ENCODE measurements at regions not wholly inside any gene's neighbourhood (a gene's known extent, or its start where the extent isn't known, plus 50 kb on each side); places are given as distances from the start of the nearest gene placed in this dataset.

DNA sequence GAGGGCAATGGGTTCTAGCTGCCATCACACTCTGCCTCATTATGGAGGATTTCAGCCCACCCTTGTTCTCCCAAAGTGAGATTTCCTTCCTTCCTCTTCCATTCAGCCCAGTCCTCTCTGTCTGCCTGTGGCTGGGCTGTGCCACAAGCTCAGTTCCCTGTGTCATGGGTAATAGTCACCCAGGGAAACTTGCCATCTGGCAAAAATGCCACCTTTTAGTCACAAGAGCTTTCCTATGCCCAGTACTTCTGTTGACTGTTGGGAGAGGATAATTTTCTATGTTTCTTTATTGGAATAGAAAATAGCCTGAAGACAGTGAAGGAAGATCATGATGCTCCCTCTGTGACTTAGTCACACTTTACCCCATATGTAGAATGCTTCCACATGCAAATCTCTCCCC is 71.4 kb downstream of the TLR4 start:
- ATAC-seq (no peak), DNase-seq (no peak)
- peaks cover 16% of the 10 kb centered on the region for H3K27me3 Mint-ChIP-seq
- H3K27ac Mint-ChIP-seq: no peak overlapping the region
- peaks cover 7% of the 10 kb centered on the region for H3K4me1 Mint-ChIP-seq
- H3K9me3 ChIP-seq (ENCODE audit: control insufficient read depth, low read length, poor library complexity, severe bottlenecking): no peaks in the 10 kb centered on the region
- peaks cover 2% of the 10 kb centered on the region for H3K36me3 Mint-ChIP-seq (ENCODE audit: low read depth)
- H3K4me3 Mint-ChIP-seq: no peak overlapping the region

DNA sequence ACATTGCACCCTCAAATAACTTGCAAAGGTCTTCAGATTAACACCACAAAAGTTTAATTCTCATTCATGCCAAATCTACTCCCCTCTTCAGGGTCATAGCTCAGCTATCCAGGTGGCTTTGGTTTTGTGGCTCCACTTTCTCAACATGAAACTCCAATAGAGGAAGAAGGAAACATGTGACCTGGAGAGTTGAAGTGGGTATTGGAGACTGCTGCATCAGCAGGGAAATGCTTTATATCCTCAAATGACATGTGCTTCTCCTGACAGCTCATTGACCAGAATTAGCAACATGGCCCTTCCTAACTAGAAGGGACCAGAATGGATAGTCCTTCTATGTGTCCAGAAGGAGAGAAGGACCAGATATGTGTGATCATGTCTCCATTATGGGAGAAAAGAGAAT is 73.6 kb downstream of the TLR4 start:
- Mint-ChIP-seq H3K4me1 (peaks cover 9% of the 10 kb centered on the region), H3K36me3 (ENCODE audit: low read depth) (no peaks in the 10 kb centered on the region), H3K27me3 (peaks cover 7% of the 10 kb centered on the region), H3K27ac (no peak overlapping the region), H3K4me3 (no peak overlapping the region)
- ATAC-seq: no peak
- H3K9me3 ChIP-seq (ENCODE audit: control insufficient read depth, low read length, poor library complexity, severe bottlenecking): no peaks in the 10 kb centered on the region
- no peak for DNase-seq

DNA sequence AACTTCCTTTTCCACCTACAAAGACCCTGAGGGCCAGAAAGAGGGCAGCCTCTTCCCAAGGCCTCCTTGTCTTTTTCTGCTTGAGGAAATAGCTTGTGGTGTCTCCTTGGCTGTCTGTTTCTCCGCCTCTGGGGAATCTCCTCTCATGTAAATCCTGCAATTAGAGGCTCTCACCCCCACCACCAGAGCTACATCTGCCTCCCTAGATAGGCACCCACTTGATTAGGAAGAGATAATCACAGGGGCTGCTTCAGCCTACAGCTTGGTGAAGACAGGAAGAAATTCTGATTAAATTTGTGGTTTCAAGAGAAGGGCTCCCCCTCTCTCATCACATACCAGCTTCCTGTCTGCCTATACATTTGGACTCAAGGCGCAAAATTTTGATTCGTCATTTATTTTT is 75.6 kb downstream of the TLR4 start:
- Mint-ChIP-seq H3K27ac (peak overlapping the region; percentile 43), H3K4me3 (no peak overlapping the region), H3K27me3 (peaks cover 4% of the 10 kb centered on the region), H3K4me1 (peaks cover 9% of the 10 kb centered on the region), H3K36me3 (ENCODE audit: low read depth) (no peaks in the 10 kb centered on the region)
- DNase-seq: no peak
- no peaks in the 10 kb centered on the region for H3K9me3 ChIP-seq (ENCODE audit: control insufficient read depth, low read length, poor library complexity, severe bottlenecking)
- ATAC-seq: no peak

DNA sequence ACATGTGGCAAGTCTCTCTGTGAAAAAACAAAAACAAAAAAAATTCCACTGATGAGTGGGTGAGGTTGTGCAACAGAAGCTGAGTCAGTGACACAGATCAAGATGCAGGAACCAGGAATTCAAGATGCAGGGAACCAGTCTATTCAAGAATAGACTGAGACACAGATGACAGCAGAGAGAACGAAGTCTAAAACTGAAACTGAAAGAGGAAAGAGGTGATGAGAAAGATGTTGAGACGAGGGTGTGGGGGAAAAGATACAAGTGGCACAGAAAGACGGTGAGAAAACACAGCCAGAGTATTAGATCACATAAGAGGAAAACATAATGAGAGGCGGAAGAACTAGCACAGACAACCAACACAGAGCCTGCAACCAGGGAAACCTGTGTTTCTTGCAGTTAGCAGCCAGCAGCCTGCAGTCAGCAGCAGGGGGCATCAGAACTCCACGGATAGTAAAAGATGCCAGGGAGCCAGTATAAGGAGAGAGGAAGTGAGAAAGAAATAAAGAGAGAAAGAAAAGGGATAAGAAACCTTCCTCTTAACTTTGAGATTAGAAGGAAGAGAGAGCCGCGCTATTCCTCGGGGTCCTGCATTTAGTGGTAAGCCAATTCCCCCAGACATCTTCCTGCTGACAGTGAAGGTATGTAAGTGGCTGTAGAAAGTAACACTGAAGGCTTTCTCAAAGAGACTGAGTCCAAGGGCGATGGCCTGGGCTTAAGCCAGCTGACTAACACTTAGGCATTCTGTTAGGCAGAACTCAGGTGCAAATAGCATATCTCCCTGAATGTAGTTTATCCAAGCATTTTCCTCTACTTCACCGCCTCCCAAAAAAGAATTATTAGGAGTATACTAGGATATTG is 79.0 kb downstream of the TLR4 start:
- H3K27ac Mint-ChIP-seq: no peak overlapping the region
- no peaks in the 10 kb centered on the region for H3K27me3 Mint-ChIP-seq
- H3K4me1 Mint-ChIP-seq: peaks cover 9% of the 10 kb centered on the region
- peak; percentile 80 for ATAC-seq
- H3K9me3 ChIP-seq (ENCODE audit: control insufficient read depth, low read length, poor library complexity, severe bottlenecking): no peaks in the 10 kb centered on the region
- DNase-seq: peak; percentile 11 to 58 (median 24)
- H3K36me3 Mint-ChIP-seq (ENCODE audit: low read depth): no peaks in the 10 kb centered on the region
- H3K4me3 Mint-ChIP-seq: no peak overlapping the region

DNA sequence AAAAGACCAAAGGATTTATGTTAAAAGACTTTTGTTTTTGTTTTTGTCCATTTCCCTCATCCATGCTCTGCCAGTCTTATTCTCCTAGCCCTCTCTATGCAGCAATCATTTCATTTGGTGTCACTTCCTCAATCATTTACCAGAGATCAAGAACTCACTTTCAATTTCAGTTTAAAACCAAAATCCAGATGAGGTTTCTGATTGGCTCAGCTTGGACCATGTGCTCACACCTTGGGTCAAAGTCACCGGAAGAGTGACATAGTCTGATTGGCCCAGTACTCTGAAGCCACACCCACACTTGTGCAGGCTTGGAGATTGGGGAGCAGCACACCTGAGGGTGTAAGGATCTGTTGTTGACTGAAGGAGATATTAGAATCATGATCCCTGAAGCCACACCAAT is 79.6 kb downstream of the TLR4 start:
- Mint-ChIP-seq H3K27me3 (no peaks in the 10 kb centered on the region), H3K4me3 (no peak overlapping the region), H3K36me3 (ENCODE audit: low read depth) (no peaks in the 10 kb centered on the region), H3K27ac (no peak overlapping the region), H3K4me1 (peaks cover 9% of the 10 kb centered on the region)
- no peak for DNase-seq
- H3K9me3 ChIP-seq (ENCODE audit: control insufficient read depth, low read length, poor library complexity, severe bottlenecking): no peaks in the 10 kb centered on the region
- peak; percentile 75 for ATAC-seq

DNA sequence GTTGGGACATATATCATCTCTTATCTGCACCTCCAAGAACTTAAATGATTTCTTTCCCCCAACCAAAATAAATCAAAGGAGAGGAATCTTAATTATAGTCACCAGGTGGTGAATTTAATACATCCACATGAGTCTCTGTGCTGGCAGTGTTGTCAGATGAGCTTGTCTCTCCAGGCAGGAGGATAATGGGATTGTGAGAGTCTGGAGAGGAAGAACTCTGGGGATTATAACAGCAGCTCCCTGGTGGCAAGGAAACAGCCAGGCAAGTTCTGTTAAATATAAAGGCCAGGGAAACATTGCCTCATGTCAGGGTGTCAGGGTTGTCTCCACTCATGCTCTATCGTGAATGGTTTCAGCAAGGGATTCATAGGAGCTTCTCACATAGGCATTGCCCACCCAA is 80.8 kb downstream of the TLR4 start:
- Mint-ChIP-seq H3K36me3 (ENCODE audit: low read depth) (no peaks in the 10 kb centered on the region), H3K27me3 (no peaks in the 10 kb centered on the region), H3K4me3 (no peak overlapping the region), H3K27ac (no peak overlapping the region), H3K4me1 (peaks cover 3% of the 10 kb centered on the region)
- no peak for ATAC-seq
- no peak for DNase-seq
- H3K9me3 ChIP-seq (ENCODE audit: control insufficient read depth, low read length, poor library complexity, severe bottlenecking): no peaks in the 10 kb centered on the region

DNA sequence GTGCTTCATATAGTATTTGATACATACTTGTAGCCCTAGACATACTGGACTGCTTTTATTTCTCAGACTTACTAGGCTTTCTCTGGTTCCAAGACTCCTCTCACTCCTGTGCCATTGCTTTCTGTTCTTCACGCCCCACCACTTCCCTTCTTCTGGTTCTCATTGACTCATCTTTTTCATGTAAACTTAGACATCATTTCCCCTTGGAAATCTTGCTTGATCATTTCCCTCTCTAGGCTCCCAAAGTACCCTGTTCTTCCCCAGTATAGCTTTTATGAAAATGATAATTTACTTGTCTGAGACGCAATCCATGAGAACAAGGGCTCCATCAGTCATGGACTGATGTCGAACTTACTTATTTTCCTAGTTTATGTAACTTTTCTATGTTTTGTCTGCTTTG is 83.5 kb downstream of the TLR4 start:
- Mint-ChIP-seq H3K27ac (no peak overlapping the region), H3K4me3 (no peak overlapping the region), H3K27me3 (no peaks in the 10 kb centered on the region), H3K4me1 (no peaks in the 10 kb centered on the region), H3K36me3 (ENCODE audit: low read depth) (no peaks in the 10 kb centered on the region)
- DNase-seq (no peak), ATAC-seq (no peak)
- H3K9me3 ChIP-seq (ENCODE audit: control insufficient read depth, low read length, poor library complexity, severe bottlenecking): no peaks in the 10 kb centered on the region

DNA sequence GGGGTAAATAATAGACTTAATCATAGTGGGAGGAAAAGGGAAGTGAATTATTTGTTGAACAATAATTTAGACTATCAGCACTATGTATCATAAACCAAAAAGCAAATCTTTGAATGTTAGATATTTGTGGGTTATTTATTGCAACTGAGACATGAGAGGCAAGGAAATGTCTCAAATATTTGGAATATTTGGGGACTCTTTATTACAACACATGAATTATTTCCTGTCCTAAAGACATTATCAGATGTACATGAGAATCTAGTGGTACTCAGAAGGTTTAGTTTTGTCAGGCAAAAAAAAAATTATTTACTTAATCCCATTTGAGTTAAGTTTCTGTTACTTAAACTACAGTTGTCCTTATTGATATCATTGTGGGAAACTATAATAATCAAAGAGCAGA is 91.1 kb downstream of the TLR4 start:
- Mint-ChIP-seq H3K36me3 (ENCODE audit: low read depth) (no peaks in the 10 kb centered on the region), H3K27ac (no peak overlapping the region), H3K4me1 (no peaks in the 10 kb centered on the region), H3K27me3 (peaks cover 27% of the 10 kb centered on the region), H3K4me3 (no peak overlapping the region)
- no peak for DNase-seq
- ATAC-seq: no peak
- no peaks in the 10 kb centered on the region for H3K9me3 ChIP-seq (ENCODE audit: control insufficient read depth, low read length, poor library complexity, severe bottlenecking)

DNA sequence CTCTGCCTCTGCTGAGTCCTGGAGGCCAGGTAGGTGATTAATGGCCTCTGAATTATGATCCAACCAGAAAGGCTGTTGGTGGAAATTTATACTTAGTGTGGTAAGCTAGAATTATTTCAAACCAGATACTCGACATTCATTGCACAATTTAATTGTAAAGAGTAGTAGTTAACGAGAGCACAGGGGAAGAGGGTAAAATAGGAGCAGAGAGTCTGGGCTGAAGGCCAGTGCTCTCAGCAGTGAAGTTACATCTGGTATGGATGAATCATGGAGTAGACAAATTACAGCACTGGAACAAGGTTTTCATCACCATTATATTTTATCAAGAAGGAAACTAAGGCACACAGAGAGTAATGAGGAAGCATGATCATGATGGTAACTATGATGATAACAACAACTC is 92.5 kb downstream of the TLR4 start:
- no peak for DNase-seq
- H3K4me1 Mint-ChIP-seq: no peaks in the 10 kb centered on the region
- peaks cover 27% of the 10 kb centered on the region for H3K27me3 Mint-ChIP-seq
- H3K27ac Mint-ChIP-seq: no peak overlapping the region
- H3K9me3 ChIP-seq (ENCODE audit: control insufficient read depth, low read length, poor library complexity, severe bottlenecking): no peaks in the 10 kb centered on the region
- ATAC-seq: no peak
- H3K36me3 Mint-ChIP-seq (ENCODE audit: low read depth): no peaks in the 10 kb centered on the region
- H3K4me3 Mint-ChIP-seq: no peak overlapping the region

DNA sequence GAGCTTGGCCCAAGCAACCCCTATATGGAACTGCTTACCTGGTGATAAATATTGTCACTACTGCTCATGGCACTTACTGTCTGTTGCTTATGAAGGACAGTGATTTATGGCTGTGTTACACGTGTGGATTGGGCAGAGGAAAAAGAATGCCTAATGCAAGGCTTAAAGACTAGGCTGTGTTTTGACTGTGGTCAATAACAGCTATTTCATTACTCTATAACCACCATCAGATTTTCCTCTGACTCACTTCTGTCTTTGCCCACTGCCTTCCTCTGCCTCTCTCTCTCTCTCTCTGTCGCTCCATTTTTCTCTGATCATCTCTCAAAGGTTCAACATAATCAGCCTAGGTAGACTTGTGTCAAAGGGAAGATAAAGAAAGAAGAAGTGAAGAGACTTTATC is 96.2 kb downstream of the TLR4 start:
- DNase-seq: no peak
- Mint-ChIP-seq H3K36me3 (ENCODE audit: low read depth) (no peaks in the 10 kb centered on the region), H3K4me3 (no peak overlapping the region), H3K27me3 (peaks cover 7% of the 10 kb centered on the region), H3K27ac (no peak overlapping the region), H3K4me1 (no peaks in the 10 kb centered on the region)
- no peaks in the 10 kb centered on the region for H3K9me3 ChIP-seq (ENCODE audit: control insufficient read depth, low read length, poor library complexity, severe bottlenecking)
- ATAC-seq: no peak

DNA sequence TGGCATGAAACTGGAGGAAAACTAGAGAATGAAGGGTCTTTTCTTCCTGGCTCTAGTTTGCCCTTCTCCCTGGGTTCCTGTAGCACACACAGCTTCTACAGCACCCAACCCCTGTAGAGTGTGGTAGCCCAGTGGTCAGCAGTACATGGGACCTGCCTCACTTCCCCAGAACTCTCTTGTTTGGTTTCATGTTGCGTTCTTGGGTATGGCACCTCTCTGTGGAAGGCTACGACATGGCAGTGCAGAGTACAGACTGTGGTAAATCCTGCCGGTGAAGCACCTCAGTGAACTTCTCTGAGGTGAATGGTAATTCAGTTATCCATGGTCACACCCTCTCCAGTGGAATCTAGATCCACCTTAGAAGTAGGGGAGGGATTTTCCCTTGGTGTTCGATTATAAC is 105.5 kb downstream of the TLR4 start:
- ATAC-seq (no peak), DNase-seq (no peak)
- peaks cover 13% of the 10 kb centered on the region for H3K27me3 Mint-ChIP-seq
- H3K36me3 Mint-ChIP-seq (ENCODE audit: low read depth): peaks cover 3% of the 10 kb centered on the region
- H3K4me1 Mint-ChIP-seq: peaks cover 3% of the 10 kb centered on the region
- no peak overlapping the region for H3K27ac Mint-ChIP-seq
- H3K4me3 Mint-ChIP-seq: no peak overlapping the region
- H3K9me3 ChIP-seq (ENCODE audit: control insufficient read depth, low read length, poor library complexity, severe bottlenecking): no peaks in the 10 kb centered on the region

DNA sequence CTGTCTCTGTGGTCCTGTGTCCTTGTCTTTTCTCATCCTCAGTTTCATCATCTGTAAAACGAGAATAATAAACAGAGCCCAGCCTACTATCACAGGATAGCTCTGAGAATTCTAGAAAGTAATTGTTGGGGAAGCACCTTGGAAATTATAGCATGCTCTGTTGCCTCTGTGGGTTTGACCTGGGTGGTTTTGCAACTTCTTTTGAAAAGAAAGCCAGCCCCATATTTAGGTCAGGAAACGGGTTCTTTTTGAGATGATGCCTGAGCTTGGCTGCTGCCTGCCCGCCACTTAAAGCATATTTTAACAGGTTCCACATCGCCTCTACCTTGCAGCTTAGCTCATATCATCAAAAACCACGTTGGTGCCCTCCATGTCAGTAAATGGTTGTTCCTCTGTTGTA is 111.1 kb downstream of the TLR4 start:
- H3K9me3 ChIP-seq (ENCODE audit: control insufficient read depth, low read length, poor library complexity, severe bottlenecking): no peaks in the 10 kb centered on the region
- peak in 1 of 3 donors; percentile 5 for DNase-seq
- peak overlapping the region; percentile 24 for H3K27ac Mint-ChIP-seq
- no peaks in the 10 kb centered on the region for H3K27me3 Mint-ChIP-seq
- ATAC-seq: peak; percentile 97
- peaks cover 12% of the 10 kb centered on the region for H3K4me1 Mint-ChIP-seq
- H3K36me3 Mint-ChIP-seq (ENCODE audit: low read depth): no peaks in the 10 kb centered on the region
- H3K4me3 Mint-ChIP-seq: peak overlapping the region; percentile 54

DNA sequence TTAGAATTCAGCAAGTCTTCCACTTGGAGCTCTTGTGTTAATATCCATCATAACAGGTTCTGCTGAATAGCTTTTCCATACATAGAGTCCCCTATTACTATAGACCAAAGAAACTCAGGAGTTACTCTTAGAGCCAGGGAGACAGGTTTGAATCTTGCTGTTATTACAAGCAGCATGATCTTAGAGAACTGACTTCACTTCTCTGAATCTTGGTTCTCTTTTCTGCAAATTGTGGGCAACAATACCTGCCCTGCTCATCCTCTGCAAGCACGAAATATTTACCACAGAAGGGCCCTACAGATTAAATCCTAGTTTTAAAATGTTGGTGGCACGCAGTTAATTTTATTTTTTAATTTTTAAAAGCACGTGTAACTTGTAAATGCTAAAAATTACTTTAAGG is 111.7 kb downstream of the TLR4 start:
- DNase-seq (no peak), ATAC-seq (no peak)
- Mint-ChIP-seq H3K4me1 (peaks cover 12% of the 10 kb centered on the region), H3K27me3 (no peaks in the 10 kb centered on the region), H3K27ac (peak overlapping the region; percentile 24), H3K36me3 (ENCODE audit: low read depth) (no peaks in the 10 kb centered on the region), H3K4me3 (peak overlapping the region; percentile 54)
- H3K9me3 ChIP-seq (ENCODE audit: control insufficient read depth, low read length, poor library complexity, severe bottlenecking): no peaks in the 10 kb centered on the region

DNA sequence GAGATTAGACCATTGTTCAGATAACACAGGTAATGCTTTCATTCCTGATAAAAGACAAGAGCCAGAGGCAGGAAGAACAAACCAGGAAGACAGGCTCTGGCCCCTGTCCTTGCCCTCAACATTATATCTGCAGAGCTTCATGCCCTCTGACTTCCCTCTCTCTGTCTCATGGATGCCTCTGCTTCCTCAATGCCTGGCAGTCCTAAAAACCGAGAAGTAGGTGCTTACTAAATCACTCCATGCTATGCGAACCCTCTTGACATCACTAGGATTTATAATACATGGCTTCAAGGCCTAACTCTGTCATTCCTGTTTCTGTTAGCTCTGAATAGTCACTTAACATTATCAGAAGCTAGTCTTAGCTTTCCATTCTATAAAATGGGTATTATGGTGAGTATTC is 117.8 kb downstream of the TLR4 start:
- no peak overlapping the region for H3K4me3 Mint-ChIP-seq
- H3K36me3 Mint-ChIP-seq (ENCODE audit: low read depth): no peaks in the 10 kb centered on the region
- H3K4me1 Mint-ChIP-seq: peaks cover 25% of the 10 kb centered on the region
- DNase-seq (no peak), ATAC-seq (no peak)
- H3K9me3 ChIP-seq (ENCODE audit: control insufficient read depth, low read length, poor library complexity, severe bottlenecking): no peaks in the 10 kb centered on the region
- H3K27ac Mint-ChIP-seq: no peak overlapping the region
- H3K27me3 Mint-ChIP-seq: peaks cover 5% of the 10 kb centered on the region

Data from T-helper 17 cell (primary cell).